ENCODE measurements at regions not wholly inside any gene's neighbourhood (a gene's known extent, or its start where the extent isn't known, plus 50 kb on each side); places are given as distances from the start of the nearest gene placed in this dataset.
"Not testable (repeated sequence)": the region's sequence is repeated elsewhere in the genome, so short reads cannot be mapped to it uniquely, and the experiment has no call there.

GRCh38 chr1:30460661-30461060, 262.7 kb downstream of the MATN1 start:
- no peaks in the 10 kb centered on the region for H3K9me3 ChIP-seq
- no peaks in the 10 kb centered on the region for H3K27me3 ChIP-seq
- WGBS, 2 donors, result 50 to 60% methylated on average over 1 of the region's 1 CpG
- H3K36me3 ChIP-seq, result no peaks in the 10 kb centered on the region
- no peak overlapping the region for H3K27ac ChIP-seq
- no peak overlapping the region for H3K4me3 ChIP-seq (replicated peaks in 1 of 3)
- no peaks in the 10 kb centered on the region for H3K4me1 ChIP-seq
- no peak for DNase-seq
- no peak for TF ChIP-seq POLR2A (IDR thresholded peaks at IDR 0.05)
- TF ChIP-seq, protein P1, sequence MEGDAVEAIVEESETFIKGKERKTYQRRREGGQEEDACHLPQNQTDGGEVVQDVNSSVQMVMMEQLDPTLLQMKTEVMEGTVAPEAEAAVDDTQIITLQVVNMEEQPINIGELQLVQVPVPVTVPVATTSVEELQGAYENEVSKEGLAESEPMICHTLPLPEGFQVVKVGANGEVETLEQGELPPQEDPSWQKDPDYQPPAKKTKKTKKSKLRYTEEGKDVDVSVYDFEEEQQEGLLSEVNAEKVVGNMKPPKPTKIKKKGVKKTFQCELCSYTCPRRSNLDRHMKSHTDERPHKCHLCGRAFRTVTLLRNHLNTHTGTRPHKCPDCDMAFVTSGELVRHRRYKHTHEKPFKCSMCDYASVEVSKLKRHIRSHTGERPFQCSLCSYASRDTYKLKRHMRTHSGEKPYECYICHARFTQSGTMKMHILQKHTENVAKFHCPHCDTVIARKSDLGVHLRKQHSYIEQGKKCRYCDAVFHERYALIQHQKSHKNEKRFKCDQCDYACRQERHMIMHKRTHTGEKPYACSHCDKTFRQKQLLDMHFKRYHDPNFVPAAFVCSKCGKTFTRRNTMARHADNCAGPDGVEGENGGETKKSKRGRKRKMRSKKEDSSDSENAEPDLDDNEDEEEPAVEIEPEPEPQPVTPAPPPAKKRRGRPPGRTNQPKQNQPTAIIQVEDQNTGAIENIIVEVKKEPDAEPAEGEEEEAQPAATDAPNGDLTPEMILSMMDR (IDR thresholded peaks at IDR 0.05), result no peak
- intact Hi-C loops (cut with DNase I), result no loop called here

DNA sequence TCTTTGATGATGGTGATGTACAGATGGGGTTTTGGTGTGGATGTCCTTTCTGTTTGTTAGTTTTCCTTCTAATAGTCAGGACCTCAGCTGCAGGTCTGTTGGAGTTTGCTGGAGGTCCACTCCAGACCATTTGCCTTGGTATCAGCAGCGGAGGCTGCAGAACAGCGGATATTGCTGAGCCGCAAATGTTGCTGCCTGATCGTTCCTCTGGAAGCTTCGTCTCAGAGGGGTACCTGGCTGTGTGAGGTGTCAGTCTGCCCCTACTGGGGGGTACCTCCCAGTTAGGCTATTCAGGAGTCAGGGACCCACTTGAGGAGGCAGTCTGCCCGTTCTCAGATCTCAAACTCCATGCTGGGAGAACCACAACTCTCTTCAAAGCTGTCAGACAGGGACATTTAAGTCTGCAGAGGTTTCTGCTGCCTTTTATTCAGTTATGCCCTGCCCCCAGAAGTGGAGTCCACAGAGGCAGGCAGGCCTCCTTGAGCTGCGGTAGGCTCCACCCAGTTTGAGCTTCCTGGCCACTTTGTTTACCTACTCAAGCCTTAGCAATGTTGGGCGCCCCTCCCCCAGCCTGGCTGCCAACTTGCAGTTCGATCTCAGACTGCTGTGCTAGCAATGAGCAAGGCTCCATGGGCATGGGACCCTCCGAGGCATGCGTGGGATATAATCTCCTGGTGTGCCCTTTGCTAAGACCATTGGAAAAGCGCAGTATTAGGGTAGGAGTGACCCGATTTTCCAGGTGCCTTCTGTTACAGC, 264.5 kb downstream of the MATN1 start:
- DNase-seq; H3K9me3 ChIP-seq; intact Hi-C loops (cut with DNase I); H3K27me3 ChIP-seq; H3K4me3 ChIP-seq (replicated peaks in 1 of 3); H3K4me1 ChIP-seq; H3K36me3 ChIP-seq; H3K27ac ChIP-seq: not testable (repeated sequence)
- 80 to 85% methylated on average over 12 to 13 of the region's 13 CpGs for WGBS, 2 donors

- DNase-seq, result no peak
- intact Hi-C loops (cut with DNase I), result no loop called here
- H3K9me3 ChIP-seq, result no peaks in the 10 kb centered on the region
- H3K27ac ChIP-seq, result no peak overlapping the region
- TF ChIP-seq POLR2A (IDR thresholded peaks at IDR 0.05), result no peak
- TF ChIP-seq, protein P1 (IDR thresholded peaks at IDR 0.05), result no peak
- WGBS, 2 donors, result 88 to 91% methylated on average over 2 of the region's 2 CpGs
- H3K4me1 ChIP-seq, result no peaks in the 10 kb centered on the region
- H3K27me3 ChIP-seq, result no peaks in the 10 kb centered on the region
- H3K36me3 ChIP-seq, result no peaks in the 10 kb centered on the region
- no peak overlapping the region for H3K4me3 ChIP-seq (replicated peaks in 1 of 3)
Observed at GRCh38 chr1:30452925-30453324, 270.5 kb downstream of the MATN1 start.

GRCh38 chr1:30452170-30452569, 271.2 kb downstream of the MATN1 start:
- intact Hi-C loops (cut with DNase I), result no loop called here
- WGBS, 2 donors, result 81 to 82% methylated on average over 2 of the region's 2 CpGs

DNA sequence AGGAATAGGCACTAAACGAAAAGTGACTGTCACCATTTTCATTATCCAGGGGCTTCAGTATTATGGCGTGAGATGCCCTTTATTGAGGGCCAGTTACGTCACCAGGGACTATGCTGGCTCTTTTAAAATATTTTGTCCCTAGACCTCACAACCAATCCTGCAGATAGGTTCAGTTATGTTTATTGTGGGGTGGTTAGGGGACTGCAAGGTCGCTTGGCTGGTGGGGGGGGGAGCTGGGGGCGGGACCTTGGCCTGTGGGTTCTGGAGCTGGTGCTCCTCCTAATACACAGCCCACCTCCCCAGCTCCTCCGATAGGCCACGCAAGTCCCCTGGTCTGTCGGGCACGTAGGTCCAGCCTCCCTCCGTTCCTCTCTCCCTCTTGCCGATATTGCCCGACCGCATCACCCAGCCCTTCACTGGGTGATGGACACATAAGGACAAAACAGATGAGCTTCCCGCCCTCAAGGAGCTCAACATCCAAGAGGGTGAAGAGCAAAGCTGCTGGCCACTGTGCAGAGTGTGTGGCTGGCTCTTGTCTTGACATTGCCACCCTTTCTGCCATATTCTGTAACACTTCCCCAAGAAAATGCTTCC, 271.8 kb downstream of the MATN1 start:
- 86 to 90% methylated on average over 14 of the region's 14 CpGs for WGBS, 2 donors
- Histone ChIP-seq H3K36me3 (no peaks in the 10 kb centered on the region), H3K4me3 (replicated peaks in 1 of 3) (no peak overlapping the region), H3K27ac (no peak overlapping the region), H3K4me1 (no peaks in the 10 kb centered on the region), H3K9me3 (no peaks in the 10 kb centered on the region), H3K27me3 (no peaks in the 10 kb centered on the region)
- intact Hi-C loops (cut with DNase I), result no loop called here
- no peak for TF ChIP-seq POLR2A (IDR thresholded peaks at IDR 0.05)
- TF ChIP-seq, protein P1 (IDR thresholded peaks at IDR 0.05), result no peak
- no peak for DNase-seq

More at GRCh38 chr1:30452170-30452569, 271.2 kb downstream of the MATN1 start:
- no peak overlapping the region for H3K27ac ChIP-seq
- H3K4me1 ChIP-seq, result no peaks in the 10 kb centered on the region
- no peaks in the 10 kb centered on the region for H3K9me3 ChIP-seq
- no peak for DNase-seq
- TF ChIP-seq, protein P1 (IDR thresholded peaks at IDR 0.05), result no peak
- no peak for TF ChIP-seq POLR2A (IDR thresholded peaks at IDR 0.05)
- H3K4me3 ChIP-seq (replicated peaks in 1 of 3), result no peak overlapping the region
- H3K27me3 ChIP-seq, result no peaks in the 10 kb centered on the region
- H3K36me3 ChIP-seq, result no peaks in the 10 kb centered on the region

Measured in thyroid gland (tissue), 4 donors.